Gastroesophageal sphincter (tissue), 4 donors: ENCODE measurements at regions not wholly inside any gene's neighbourhood (a gene's known extent, or its start where the extent isn't known, plus 50 kb on each side); places are given as distances from the start of the nearest gene placed in this dataset.
"Not testable (repeated sequence)": the region's sequence is repeated elsewhere in the genome, so short reads cannot be mapped to it uniquely, and the experiment has no call there.

ENCODE experiments used
- ATAC-seq: fragments of 150-250 bp; one replicate; pipeline ENCODE4 v1.9.1; 2016; ENCODE audit warnings: mild to moderate bottlenecking, moderate library complexity
- H3K27ac ChIP-seq, 4 donors: fragments of 200-600 bp; sonication (generic) in 3 of 4; 1 replicate in 3 of 4; 2 replicates in 1 of 4; pipeline ENCODE4 v1.5.1; 2016 to 2019
- H3K27me3 ChIP-seq: fragments of 200-600 bp; sonication (generic); one replicate; pipeline ENCODE4 v1.5.1; 2019
- H3K36me3 ChIP-seq, 2 donors: fragments of 200-600 bp; sonication (generic); one replicate each; pipeline ENCODE4 v1.5.1; 2019; ENCODE audit warnings: control low read depth in 1 of 2
- H3K4me1 ChIP-seq, 3 donors: fragments of 200-600 bp; sonication (generic); 1 replicate in 2 of 3; 2 replicates in 1 of 3; pipeline ENCODE4 v1.5.1; 2016 to 2019; ENCODE audit warnings: control low read depth in 2 of 3
- H3K4me3 ChIP-seq, 2 donors: fragments of 200-600 bp; sonication (generic); one replicate each; pipeline ENCODE4 v1.5.1; 2019; ENCODE audit warnings: mild to moderate bottlenecking in 1 of 2, moderate library complexity in 1 of 2
- H3K9me3 ChIP-seq, 3 donors: fragments of 200-600 bp; sonication (generic); one replicate each; pipeline ENCODE4 v1.5.1; 2017 to 2019; ENCODE audit warnings: control low read depth in 2 of 3
- CTCF ChIP-seq, 4 experiments: fragments of 200-600 bp in 2 of 4; fragments of 450-650 bp in 2 of 4; sonication (generic) in 1 of 4; IDR thresholded peaks; one replicate each; pipeline ENCODE4 v1.5.1; 2017 to 2019; ENCODE audit warnings: antibody characterized with exemption in 4 of 4, mild to moderate bottlenecking in 2 of 4, moderate library complexity in 2 of 4
- EP300 ChIP-seq: sonication (generic); formaldehyde crosslinking; IDR thresholded peaks from one replicate; pipeline ENCODE4 v1.6.1; 2017; ENCODE audit warnings: antibody characterized with exemption, mild to moderate bottlenecking
- POLR2A ChIP-seq, 2 donors: fragments of 450-650 bp; IDR thresholded peaks; one replicate each; pipeline ENCODE4 v1.6.1; 2017; ENCODE audit warnings: antibody characterized with exemption in 2 of 2, mild to moderate bottlenecking in 2 of 2, moderate library complexity in 1 of 2
- POLR2AphosphoS5 ChIP-seq: sonication (generic); formaldehyde crosslinking; IDR thresholded peaks from one replicate; pipeline ENCODE4 v1.6.1; 2017; ENCODE audit warnings: antibody characterized with exemption
- WGBS, 2 donors: methylation state at CpG; one replicate each; pipeline ENCODE4 v1.1.5; 2018; ENCODE audit warnings: low coverage in 1 of 2; 5-methylcytosine and 5-hydroxymethylcytosine counted together

DNA sequence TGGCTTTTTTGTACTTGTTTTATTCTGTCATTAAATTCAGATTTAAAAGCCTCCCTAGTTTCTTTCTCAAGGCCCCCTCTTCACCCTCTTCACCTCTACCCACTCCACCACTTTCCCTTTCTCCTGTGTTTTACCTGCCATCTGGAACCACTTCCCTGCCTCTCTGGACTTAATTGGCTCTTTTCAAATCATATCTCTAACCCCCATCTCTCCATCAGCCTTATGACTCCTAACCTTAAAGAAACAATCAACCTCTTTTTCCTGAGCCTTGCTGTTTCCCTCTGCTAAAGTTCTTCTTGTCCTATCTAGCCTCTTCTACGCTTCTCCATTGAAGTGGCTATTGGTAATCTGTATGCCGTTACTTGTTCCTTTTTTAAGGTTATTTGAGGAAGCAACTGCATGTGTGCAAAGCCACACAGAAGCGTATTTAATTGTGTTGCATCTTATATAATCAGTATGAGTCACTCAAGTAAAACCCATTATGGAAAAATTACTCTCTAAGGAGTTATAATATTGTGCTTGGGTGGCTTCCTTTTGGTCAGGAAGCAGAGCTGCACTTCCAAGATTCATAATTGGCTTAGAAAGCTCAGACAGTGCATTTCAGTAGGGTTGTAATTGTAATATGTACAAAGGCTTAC lies 653.6 kb upstream of the ITGA1 start:
- no peak for ATAC-seq
- TF ChIP-seq CTCF (IDR thresholded peaks at IDR 0.05) (no peak), POLR2AphosphoS5 (no peak), POLR2A (IDR thresholded peaks at IDR 0.05) (no peak), EP300 (no peak)
- WGBS, 2 donors: 40 to 60% methylated on average over 3 of the region's 3 CpGs

GRCh38 chr5:52139888-52140615 lies 647.7 kb upstream of the ITGA1 start:
- WGBS, 2 donors: 72 to 90% methylated on average over 2 of the region's 3 CpGs
- Histone ChIP-seq H3K4me3 (no peak overlapping the region), H3K9me3 (no peaks in the 10 kb centered on the region), H3K27me3 (no peaks in the 10 kb centered on the region), H3K27ac (no peak overlapping the region), H3K36me3 (no peaks in the 10 kb centered on the region), H3K4me1 (no peaks in the 10 kb centered on the region)
- TF ChIP-seq POLR2AphosphoS5: no peak
- TF ChIP-seq POLR2A (IDR thresholded peaks at IDR 0.05): no peak
- TF ChIP-seq CTCF (IDR thresholded peaks at IDR 0.05): no peak
- no peak for TF ChIP-seq EP300
- no peak for ATAC-seq

More for the DNA sequence above, 653.6 kb upstream of the ITGA1 start:
- no peak overlapping the region for H3K4me3 ChIP-seq
- H3K27me3 ChIP-seq: no peaks in the 10 kb centered on the region
- no peaks in the 10 kb centered on the region for H3K9me3 ChIP-seq
- no peaks in the 10 kb centered on the region for H3K36me3 ChIP-seq
- no peak overlapping the region for H3K27ac ChIP-seq
- no peaks in the 10 kb centered on the region for H3K4me1 ChIP-seq

- Histone ChIP-seq H3K9me3 (no peaks in the 10 kb centered on the region), H3K27me3 (no peaks in the 10 kb centered on the region), H3K4me3 (no peak overlapping the region), H3K36me3 (no peaks in the 10 kb centered on the region), H3K27ac (no peak overlapping the region), H3K4me1 (no peaks in the 10 kb centered on the region)
- TF ChIP-seq POLR2AphosphoS5 (no peak), CTCF (IDR thresholded peaks at IDR 0.05) (no peak), POLR2A (IDR thresholded peaks at IDR 0.05) (no peak), EP300 (no peak)
- no peak for ATAC-seq
Observed at GRCh38 chr5:52148679-52149078, 639.0 kb upstream of the ITGA1 start.

GRCh38 chr5:52150501-52150900 lies 637.2 kb upstream of the ITGA1 start:
- Histone ChIP-seq H3K4me3 (no peak overlapping the region), H3K9me3 (no peaks in the 10 kb centered on the region), H3K27ac (no peak overlapping the region), H3K4me1 (no peaks in the 10 kb centered on the region), H3K27me3 (no peaks in the 10 kb centered on the region), H3K36me3 (no peaks in the 10 kb centered on the region)
- WGBS, 2 donors: 39 to 46% methylated on average over 1 of the region's 1 CpG
- no peak for ATAC-seq
- TF ChIP-seq POLR2A (IDR thresholded peaks at IDR 0.05) (no peak), EP300 (no peak), POLR2AphosphoS5 (no peak), CTCF (IDR thresholded peaks at IDR 0.05) (no peak)

DNA sequence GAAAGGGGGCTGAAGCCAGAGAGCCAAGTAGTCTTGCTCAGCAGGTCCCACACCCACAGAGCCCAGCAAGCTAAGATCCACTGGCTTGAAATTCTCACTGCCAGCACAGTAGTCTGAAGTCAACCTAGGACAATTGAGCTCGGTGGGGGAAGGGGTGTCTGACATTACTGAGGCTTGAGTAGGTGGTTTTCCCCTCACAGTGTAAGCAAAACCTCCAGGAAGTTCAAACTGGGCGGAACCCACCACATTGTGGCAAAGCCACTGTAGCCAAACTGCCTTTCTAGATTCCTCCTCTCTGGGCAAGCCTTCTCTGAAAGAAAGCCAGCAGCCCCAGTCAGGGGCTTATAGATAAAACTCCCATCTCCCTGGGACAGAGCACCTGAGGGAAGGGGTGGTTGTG lies 630.9 kb upstream of the ITGA1 start:
- H3K4me1 ChIP-seq, H3K27me3 ChIP-seq, H3K9me3 ChIP-seq, H3K36me3 ChIP-seq, H3K27ac ChIP-seq, H3K4me3 ChIP-seq, ATAC-seq: not testable (repeated sequence)
- no CpG with 5 or more reads among the region's 2 CpGs for WGBS, 2 donors

DNA sequence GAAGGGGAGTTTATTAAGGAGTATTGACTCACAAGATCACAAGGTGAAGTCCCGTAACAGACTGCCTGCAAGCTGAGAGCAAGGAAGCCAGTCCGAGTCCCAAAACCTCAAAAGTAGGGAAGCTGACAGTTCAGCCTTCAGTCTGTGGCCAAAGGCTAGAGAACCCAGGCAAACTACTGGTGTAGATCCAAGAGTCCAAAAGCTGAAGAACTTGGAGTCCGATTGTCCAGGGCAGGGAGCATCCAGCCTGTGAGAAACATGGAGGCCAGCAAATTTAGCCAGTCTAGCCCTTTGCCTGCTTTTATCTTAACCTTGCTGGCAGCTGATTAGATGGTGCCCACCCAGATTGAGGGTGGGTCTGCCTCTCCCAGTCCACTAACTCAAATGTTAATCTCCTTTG lies 621.9 kb upstream of the ITGA1 start:
- peaks cover 0 to 15% (median 0%) of the 10 kb centered on the region in 3 donors for H3K9me3 ChIP-seq
- H3K4me3 ChIP-seq, H3K36me3 ChIP-seq, H3K27me3 ChIP-seq, ATAC-seq, H3K27ac ChIP-seq, H3K4me1 ChIP-seq: not testable (repeated sequence)
- 71% methylated on average over 3 of the region's 3 CpGs; no CpG with 5 or more reads in 1 of the 2 donors for WGBS, 2 donors
